Keratinocyte (primary cell): ENCODE measurements at regions not wholly inside any gene's neighbourhood (a gene's known extent, or its start where the extent isn't known, plus 50 kb on each side); places are given as distances from the start of the nearest gene placed in this dataset.

Experiments used
- DNase-seq: peaks from one replicate; pipeline ENCODE4 v3.0.0-alpha.2; 2011; ENCODE audit warnings: low read depth, missing footprints, low spot score
- FAIRE-seq: peaks from 2 replicates; lab custom pipeline; 2011; peaks lifted over from hg19 to GRCh38; lab: Jason Lieb, UNC
- H2AFZ ChIP-seq: 2 replicates; pipeline ENCODE4 v1.6.0; 2012; ENCODE audit warnings: low read length, control low read depth, inconsistent platforms; ENCODE audit not compliant: control insufficient read depth
- H3K27ac ChIP-seq: 2 replicates; pipeline ENCODE4 v1.5.1; 2011; ENCODE audit warnings: low read length; ENCODE audit not compliant: control insufficient read depth, insufficient read depth
- H3K27me3 ChIP-seq: 3 replicates; pipeline ENCODE4 v1.6.0; 2011; ENCODE audit warnings: low read length; ENCODE audit not compliant: control insufficient read depth, insufficient read depth; ENCODE audit errors: extremely low read depth
- H3K36me3 ChIP-seq, 2 experiments: 2 replicates in 1 of 2; 3 replicates in 1 of 2; pipeline ENCODE4 v1.5.1; 2011; ENCODE audit warnings: low read length in 2 of 2, mild to moderate bottlenecking in 1 of 2; ENCODE audit not compliant: control insufficient read depth in 2 of 2, insufficient read depth in 2 of 2; ENCODE audit errors: extremely low read depth in 1 of 2
- H3K4me1 ChIP-seq: 3 replicates; pipeline ENCODE4 v1.5.1; 2011; ENCODE audit warnings: low read length; ENCODE audit not compliant: control insufficient read depth, insufficient read depth; ENCODE audit errors: extremely low read depth
- H3K4me2 ChIP-seq: 3 replicates; pipeline ENCODE4 v1.6.0; 2011; ENCODE audit warnings: low read depth, low read length; ENCODE audit not compliant: control insufficient read depth, insufficient read depth; ENCODE audit errors: extremely low read depth
- H3K4me3 ChIP-seq, 3 experiments: fragments of 200-600 bp in 1 of 3; sonication (generic) in 1 of 3; 2 replicates in 2 of 3; 3 replicates in 1 of 3; pipeline ENCODE4 v1.5.1; 2011 to 2016; ENCODE audit warnings: low read length in 3 of 3, mild to moderate bottlenecking in 3 of 3, control low read depth in 2 of 3, inconsistent platforms in 1 of 3, low read depth in 1 of 3, mixed read lengths in 1 of 3, mixed run types in 1 of 3, moderate library complexity in 1 of 3; ENCODE audit not compliant: control insufficient read depth in 2 of 3, insufficient read depth in 2 of 3; ENCODE audit errors: extremely low read depth in 1 of 3
- H3K79me2 ChIP-seq: 2 replicates; pipeline ENCODE4 v1.6.0; 2012; ENCODE audit warnings: low read length; ENCODE audit not compliant: control insufficient read depth, insufficient read depth
- H3K9ac ChIP-seq: 3 replicates; pipeline ENCODE4 v1.6.0; 2011; ENCODE audit warnings: low read length; ENCODE audit not compliant: control insufficient read depth, insufficient read depth; ENCODE audit errors: extremely low read depth
- H3K9me1 ChIP-seq: 3 replicates; pipeline ENCODE4 v1.6.0; 2011; ENCODE audit warnings: low read length; ENCODE audit not compliant: control insufficient read depth, insufficient read depth; ENCODE audit errors: extremely low read depth
- H3K9me3 ChIP-seq: 2 replicates; pipeline ENCODE4 v1.5.1; 2012; ENCODE audit warnings: low read depth, low read length; ENCODE audit not compliant: control insufficient read depth
- H4K20me1 ChIP-seq: 3 replicates; pipeline ENCODE4 v1.6.0; 2011; ENCODE audit warnings: low read length; ENCODE audit not compliant: control insufficient read depth, insufficient read depth; ENCODE audit errors: extremely low read depth
- EZH2 ChIP-seq: IDR thresholded peaks from one replicate; pipeline ENCODE4 v1.6.1; 2012; ENCODE audit warnings: inconsistent platforms, mild to moderate bottlenecking, low read length, moderate library complexity
- dilution Hi-C: fragments of 300-500 bp; cut with MboI; formaldehyde crosslinking; loops from one replicate; pipeline ENCODE4 v1.7.0; 2020; ENCODE audit warnings: low sequenced_read_pairs; ENCODE audit not compliant: extremely low pct_ligation_motif_present
- TF ChIP-seq, protein P1 (sequence below), 3 experiments: IDR thresholded peaks in 1 of 3; conservative IDR thresholded peaks in 1 of 3; optimal IDR thresholded peaks in 1 of 3; 2 replicates in 2 of 3; 3 replicates in 1 of 3; pipeline versions ENCODE3 to v1.5.1; 2011; ENCODE audit warnings: low read length in 3 of 3, mild to moderate bottlenecking in 3 of 3, moderate library complexity in 2 of 3, control low read depth in 1 of 3, inconsistent platforms in 1 of 3; ENCODE audit not compliant: insufficient read depth in 2 of 3; ENCODE audit errors: extremely low read depth in 1 of 3

DNA sequence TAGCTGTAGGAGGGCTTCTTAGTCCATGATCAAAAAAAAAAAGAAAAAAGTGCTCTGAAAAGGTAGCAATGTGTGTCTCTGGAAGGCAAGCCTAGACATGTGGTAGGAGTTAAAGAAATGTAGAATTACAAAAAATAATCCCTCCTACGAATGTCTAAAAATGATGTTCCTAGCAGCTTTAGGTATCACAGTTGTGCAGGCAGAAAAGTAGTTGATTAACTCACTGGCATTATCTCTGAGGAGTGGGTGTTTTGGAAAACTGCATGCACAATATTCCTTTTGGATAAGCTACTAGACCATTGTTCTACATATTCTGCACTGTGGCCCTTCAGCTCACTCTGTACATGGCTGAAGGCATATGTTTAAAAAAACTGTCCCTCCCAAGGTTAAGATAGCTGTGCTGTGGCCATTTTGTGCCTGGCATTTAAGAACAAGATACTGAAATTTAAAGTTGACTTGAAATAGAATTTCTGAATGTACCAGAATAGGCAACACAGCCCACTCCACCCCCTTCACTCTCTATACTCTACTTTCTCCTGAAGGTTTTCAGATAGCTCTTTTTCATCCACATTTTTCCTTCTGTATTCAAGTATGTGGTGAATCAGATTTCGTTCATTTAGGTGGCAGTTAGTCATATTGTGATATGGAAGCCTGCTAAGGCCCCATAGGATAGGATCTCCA, 463.9 kb upstream of the LRRC7 start:
- H3K9me1 ChIP-seq: no peaks in the 10 kb centered on the region
- H3K27me3 ChIP-seq: no peaks in the 10 kb centered on the region
- H3K27ac ChIP-seq: peak overlapping the region; percentile 19
- H3K79me2 ChIP-seq: no peaks in the 10 kb centered on the region
- FAIRE-seq (no peak), DNase-seq (no peak)
- peak overlapping the region; percentile 32 for H2AFZ ChIP-seq
- TF ChIP-seq, protein P1, sequence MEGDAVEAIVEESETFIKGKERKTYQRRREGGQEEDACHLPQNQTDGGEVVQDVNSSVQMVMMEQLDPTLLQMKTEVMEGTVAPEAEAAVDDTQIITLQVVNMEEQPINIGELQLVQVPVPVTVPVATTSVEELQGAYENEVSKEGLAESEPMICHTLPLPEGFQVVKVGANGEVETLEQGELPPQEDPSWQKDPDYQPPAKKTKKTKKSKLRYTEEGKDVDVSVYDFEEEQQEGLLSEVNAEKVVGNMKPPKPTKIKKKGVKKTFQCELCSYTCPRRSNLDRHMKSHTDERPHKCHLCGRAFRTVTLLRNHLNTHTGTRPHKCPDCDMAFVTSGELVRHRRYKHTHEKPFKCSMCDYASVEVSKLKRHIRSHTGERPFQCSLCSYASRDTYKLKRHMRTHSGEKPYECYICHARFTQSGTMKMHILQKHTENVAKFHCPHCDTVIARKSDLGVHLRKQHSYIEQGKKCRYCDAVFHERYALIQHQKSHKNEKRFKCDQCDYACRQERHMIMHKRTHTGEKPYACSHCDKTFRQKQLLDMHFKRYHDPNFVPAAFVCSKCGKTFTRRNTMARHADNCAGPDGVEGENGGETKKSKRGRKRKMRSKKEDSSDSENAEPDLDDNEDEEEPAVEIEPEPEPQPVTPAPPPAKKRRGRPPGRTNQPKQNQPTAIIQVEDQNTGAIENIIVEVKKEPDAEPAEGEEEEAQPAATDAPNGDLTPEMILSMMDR (optimal IDR thresholded peaks at IDR 0.05 in 1 of 3, IDR thresholded peaks at IDR 0.05 in 1 of 3, conservative IDR thresholded peaks at IDR 0.05 in 1 of 3; ENCODE audit: extremely low read depth in 1 of 3, insufficient read depth in 2 of 3, low read length in 3 of 3): no peak
- TF ChIP-seq EZH2: no peak
- H3K4me2 ChIP-seq: peak overlapping the region; percentile 39
- H4K20me1 ChIP-seq: no peaks in the 10 kb centered on the region
- no peak overlapping the region for H3K4me3 ChIP-seq
- no peak overlapping the region for H3K9ac ChIP-seq
- dilution Hi-C loops: no loop called here
- H3K36me3 ChIP-seq: no peaks in the 10 kb centered on the region
- H3K4me1 ChIP-seq: peaks cover 12% of the 10 kb centered on the region
- H3K9me3 ChIP-seq: no peaks in the 10 kb centered on the region

DNA sequence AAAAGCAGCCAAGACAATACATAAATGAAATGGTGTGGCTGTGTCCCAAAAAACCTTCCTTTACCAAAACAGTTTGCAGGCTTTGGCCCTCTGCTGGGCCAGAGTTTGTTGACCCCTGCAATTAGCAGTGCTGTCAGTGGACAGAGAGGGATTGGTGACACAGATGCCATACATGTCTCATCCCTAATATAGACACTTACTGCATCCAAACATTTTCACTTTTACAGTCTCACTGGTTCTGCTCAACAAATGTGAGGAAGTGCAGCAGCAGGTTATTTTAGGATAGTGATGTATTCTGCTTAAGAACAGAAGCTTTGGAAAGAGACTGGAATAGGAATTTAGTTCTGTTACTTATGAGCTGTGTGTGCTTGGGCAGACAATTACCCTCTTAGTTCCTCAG, 462.8 kb upstream of the LRRC7 start:
- Histone ChIP-seq H2AFZ (no peak overlapping the region), H3K4me1 (peaks cover 20% of the 10 kb centered on the region), H3K36me3 (no peaks in the 10 kb centered on the region), H3K79me2 (no peaks in the 10 kb centered on the region), H3K9me3 (no peaks in the 10 kb centered on the region), H3K27me3 (no peaks in the 10 kb centered on the region), H3K9me1 (no peaks in the 10 kb centered on the region), H3K27ac (no peak overlapping the region), H3K4me2 (no peak overlapping the region), H3K9ac (no peak overlapping the region), H3K4me3 (no peak overlapping the region), H4K20me1 (no peaks in the 10 kb centered on the region)
- DNase-seq (no peak), FAIRE-seq (peak; percentile 34)
- TF ChIP-seq EZH2: no peak
- TF ChIP-seq, protein P1 (optimal IDR thresholded peaks at IDR 0.05 in 1 of 3, IDR thresholded peaks at IDR 0.05 in 1 of 3, conservative IDR thresholded peaks at IDR 0.05 in 1 of 3; ENCODE audit: extremely low read depth in 1 of 3, insufficient read depth in 2 of 3, low read length in 3 of 3): no peak
- dilution Hi-C loops: no loop called here
